Transverse colon (tissue), 4 donors: ENCODE measurements at regions not wholly inside any gene's neighbourhood (a gene's known extent, or its start where the extent isn't known, plus 50 kb on each side); places are given as distances from the start of the nearest gene placed in this dataset.

ENCODE experiments used
- EP300 ChIP-seq: sonication (generic); formaldehyde crosslinking; IDR thresholded peaks from one replicate; pipeline ENCODE4 v1.6.1; 2017; ENCODE audit warnings: antibody characterized with exemption, low read depth
- POLR2A ChIP-seq: fragments of 450-650 bp; IDR thresholded peaks from one replicate; pipeline ENCODE4 v1.6.1; 2016; ENCODE audit warnings: antibody characterized with exemption, mild to moderate bottlenecking, moderate library complexity
- POLR2AphosphoS5 ChIP-seq, 3 donors: sonication (generic); formaldehyde crosslinking; IDR thresholded peaks; one replicate each; pipeline ENCODE4 v1.6.1; 2016; ENCODE audit warnings: antibody characterized with exemption in 3 of 3
- TF ChIP-seq, protein P1 (sequence below), 5 experiments: fragments of 200-600 bp in 3 of 5; fragments of 450-650 bp in 2 of 5; sonication (generic) in 3 of 5; IDR thresholded peaks; 1 replicate in 2 of 5; 2 replicates in 3 of 5; pipeline ENCODE4 v1.5.1; 2016 to 2017; ENCODE audit warnings: antibody characterized with exemption in 5 of 5, inconsistent platforms in 3 of 5, mild to moderate bottlenecking in 2 of 5, moderate library complexity in 1 of 5

DNA sequence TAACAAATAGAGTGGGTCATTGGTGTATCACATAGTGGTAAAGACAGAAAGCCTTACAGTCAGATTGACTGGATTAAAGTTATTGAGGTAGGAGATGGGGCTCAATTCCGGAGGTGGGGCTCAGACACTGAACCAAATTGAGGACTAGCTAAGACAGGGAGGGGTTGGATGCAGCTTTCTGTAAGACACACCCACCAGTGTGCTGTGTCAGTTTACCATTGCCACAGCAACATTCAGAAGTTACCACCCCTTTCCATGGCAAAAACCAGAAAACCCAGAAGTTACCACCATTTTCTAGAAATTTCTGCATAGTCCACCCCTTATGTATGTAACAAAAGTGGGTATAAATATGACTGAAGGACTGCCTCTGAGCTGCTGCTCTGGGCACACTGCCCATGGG is 167.6 kb upstream of the TMEM72 start:
- TF ChIP-seq, protein P1, sequence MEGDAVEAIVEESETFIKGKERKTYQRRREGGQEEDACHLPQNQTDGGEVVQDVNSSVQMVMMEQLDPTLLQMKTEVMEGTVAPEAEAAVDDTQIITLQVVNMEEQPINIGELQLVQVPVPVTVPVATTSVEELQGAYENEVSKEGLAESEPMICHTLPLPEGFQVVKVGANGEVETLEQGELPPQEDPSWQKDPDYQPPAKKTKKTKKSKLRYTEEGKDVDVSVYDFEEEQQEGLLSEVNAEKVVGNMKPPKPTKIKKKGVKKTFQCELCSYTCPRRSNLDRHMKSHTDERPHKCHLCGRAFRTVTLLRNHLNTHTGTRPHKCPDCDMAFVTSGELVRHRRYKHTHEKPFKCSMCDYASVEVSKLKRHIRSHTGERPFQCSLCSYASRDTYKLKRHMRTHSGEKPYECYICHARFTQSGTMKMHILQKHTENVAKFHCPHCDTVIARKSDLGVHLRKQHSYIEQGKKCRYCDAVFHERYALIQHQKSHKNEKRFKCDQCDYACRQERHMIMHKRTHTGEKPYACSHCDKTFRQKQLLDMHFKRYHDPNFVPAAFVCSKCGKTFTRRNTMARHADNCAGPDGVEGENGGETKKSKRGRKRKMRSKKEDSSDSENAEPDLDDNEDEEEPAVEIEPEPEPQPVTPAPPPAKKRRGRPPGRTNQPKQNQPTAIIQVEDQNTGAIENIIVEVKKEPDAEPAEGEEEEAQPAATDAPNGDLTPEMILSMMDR (IDR thresholded peaks at IDR 0.05), result no peak
- no peak for TF ChIP-seq POLR2AphosphoS5 (IDR thresholded peaks at IDR 0.05)
- TF ChIP-seq POLR2A, result no peak
- no peak for TF ChIP-seq EP300
